Left lobe of liver (tissue), 2 donors: ENCODE measurements at regions not wholly inside any gene's neighbourhood (a gene's known extent, or its start where the extent isn't known, plus 50 kb on each side); places are given as distances from the start of the nearest gene placed in this dataset.

ENCODE experiments used
- ATAC-seq: fragments of 200-7000 bp; cut with Tn5 transposase; one replicate; pipeline ENCODE4 v1.9.1; 2020; ENCODE audit warnings: mild to moderate bottlenecking, moderate library complexity
- DNase-seq: peaks from one replicate; pipeline ENCODE4 v3.0.0-alpha.2; 2020; ENCODE audit warnings: low spot score
- donor health status: DM: no; HTN: no; CAD: no; lungs with moderate emphysema.
- donor health status: DM: no; HTN: yes; CAD: no.

DNA sequence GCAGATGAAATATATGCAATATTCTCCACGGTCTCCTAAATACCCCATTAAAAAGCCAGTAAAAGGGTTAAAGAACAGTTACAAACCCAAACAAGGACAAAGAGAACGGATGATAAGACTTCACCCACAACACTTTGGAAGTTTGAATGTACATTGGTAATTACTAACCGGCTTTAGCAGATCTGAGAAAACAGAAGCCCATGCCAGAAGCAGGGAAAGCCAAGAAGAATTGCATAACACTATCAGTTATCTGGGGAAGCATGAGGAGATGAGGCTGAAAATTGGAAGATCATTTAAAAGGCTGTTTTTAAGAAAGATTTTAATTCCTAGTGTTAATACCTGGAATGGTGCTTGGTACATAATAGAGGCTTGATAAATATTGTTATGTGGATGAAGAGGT, 55.6 kb upstream of the MYBPC1 start:
- DNase-seq, result peak; percentile 50
- ATAC-seq, result peak; percentile 92
